ENCODE measurements at regions not wholly inside any gene's neighbourhood (a gene's known extent, or its start where the extent isn't known, plus 50 kb on each side); places are given as distances from the start of the nearest gene placed in this dataset.

GRCh38 chr13:90902255-90902654 lies 445.2 kb upstream of the MIR17HG start:
- intact Hi-C loops (cut with micrococcal nuclease), result no loop called here
- H3K27me3 ChIP-seq (ENCODE audit: low read depth), result no peaks in the 10 kb centered on the region

GRCh38 chr13:90906554-90906953 lies 440.9 kb upstream of the MIR17HG start:
- no peaks in the 10 kb centered on the region for H3K4me1 ChIP-seq
- H3K9me3 ChIP-seq (replicated peaks), result peaks cover 34% of the 10 kb centered on the region
- H3K36me3 ChIP-seq, result no peaks in the 10 kb centered on the region
- H3K27me3 ChIP-seq (ENCODE audit: low read depth), result no peaks in the 10 kb centered on the region
- H3K27ac ChIP-seq (replicated peaks), result no peak overlapping the region
- no peak overlapping the region for H3K4me3 ChIP-seq
- intact Hi-C loops (cut with micrococcal nuclease), result no loop called here
- DNase-seq, result no peak
- TF ChIP-seq, protein P1, sequence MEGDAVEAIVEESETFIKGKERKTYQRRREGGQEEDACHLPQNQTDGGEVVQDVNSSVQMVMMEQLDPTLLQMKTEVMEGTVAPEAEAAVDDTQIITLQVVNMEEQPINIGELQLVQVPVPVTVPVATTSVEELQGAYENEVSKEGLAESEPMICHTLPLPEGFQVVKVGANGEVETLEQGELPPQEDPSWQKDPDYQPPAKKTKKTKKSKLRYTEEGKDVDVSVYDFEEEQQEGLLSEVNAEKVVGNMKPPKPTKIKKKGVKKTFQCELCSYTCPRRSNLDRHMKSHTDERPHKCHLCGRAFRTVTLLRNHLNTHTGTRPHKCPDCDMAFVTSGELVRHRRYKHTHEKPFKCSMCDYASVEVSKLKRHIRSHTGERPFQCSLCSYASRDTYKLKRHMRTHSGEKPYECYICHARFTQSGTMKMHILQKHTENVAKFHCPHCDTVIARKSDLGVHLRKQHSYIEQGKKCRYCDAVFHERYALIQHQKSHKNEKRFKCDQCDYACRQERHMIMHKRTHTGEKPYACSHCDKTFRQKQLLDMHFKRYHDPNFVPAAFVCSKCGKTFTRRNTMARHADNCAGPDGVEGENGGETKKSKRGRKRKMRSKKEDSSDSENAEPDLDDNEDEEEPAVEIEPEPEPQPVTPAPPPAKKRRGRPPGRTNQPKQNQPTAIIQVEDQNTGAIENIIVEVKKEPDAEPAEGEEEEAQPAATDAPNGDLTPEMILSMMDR (IDR thresholded peaks at IDR 0.05; ENCODE audit: borderline replicate concordance), result no peak

More at GRCh38 chr13:90902255-90902654, 445.2 kb upstream of the MIR17HG start:
- H3K36me3 ChIP-seq, result no peaks in the 10 kb centered on the region
- no peaks in the 10 kb centered on the region for H3K4me1 ChIP-seq
- no peak overlapping the region for H3K4me3 ChIP-seq
- TF ChIP-seq, protein P1 (IDR thresholded peaks at IDR 0.05; ENCODE audit: borderline replicate concordance), result no peak
- no peak for DNase-seq
- peaks cover 24% of the 10 kb centered on the region for H3K9me3 ChIP-seq (replicated peaks)
- no peak overlapping the region for H3K27ac ChIP-seq (replicated peaks)

GRCh38 chr13:90908792-90909191 lies 438.7 kb upstream of the MIR17HG start:
- TF ChIP-seq, protein P1 (IDR thresholded peaks at IDR 0.05; ENCODE audit: borderline replicate concordance), result no peak
- intact Hi-C loops (cut with micrococcal nuclease), result no loop called here
- Histone ChIP-seq H3K4me1 (no peaks in the 10 kb centered on the region), H3K27ac (replicated peaks) (no peak overlapping the region), H3K27me3 (ENCODE audit: low read depth) (no peaks in the 10 kb centered on the region), H3K4me3 (no peak overlapping the region), H3K36me3 (no peaks in the 10 kb centered on the region), H3K9me3 (replicated peaks) (peaks cover 34% of the 10 kb centered on the region)
- DNase-seq, result no peak

- DNase-seq, result no peak
- no peak overlapping the region for H3K27ac ChIP-seq (replicated peaks)
- no peaks in the 10 kb centered on the region for H3K27me3 ChIP-seq (ENCODE audit: low read depth)
- intact Hi-C loops (cut with micrococcal nuclease), result no loop called here
- TF ChIP-seq, protein P1 (IDR thresholded peaks at IDR 0.05; ENCODE audit: borderline replicate concordance), result no peak
- H3K4me3 ChIP-seq, result no peak overlapping the region
- no peaks in the 10 kb centered on the region for H3K4me1 ChIP-seq
- peaks cover 31% of the 10 kb centered on the region for H3K9me3 ChIP-seq (replicated peaks)
- no peaks in the 10 kb centered on the region for H3K36me3 ChIP-seq
Measured at GRCh38 chr13:90910018-90910639, 437.4 kb upstream of the MIR17HG start.

GRCh38 chr13:90912247-90912646 lies 435.2 kb upstream of the MIR17HG start:
- H3K27me3 ChIP-seq (ENCODE audit: low read depth), result no peaks in the 10 kb centered on the region
- DNase-seq, result no peak
- intact Hi-C loops (cut with micrococcal nuclease), result no loop called here
- H3K9me3 ChIP-seq (replicated peaks), result peaks cover 10% of the 10 kb centered on the region
- TF ChIP-seq, protein P1 (IDR thresholded peaks at IDR 0.05; ENCODE audit: borderline replicate concordance), result no peak
- H3K36me3 ChIP-seq, result no peaks in the 10 kb centered on the region
- H3K27ac ChIP-seq (replicated peaks), result no peak overlapping the region
- no peak overlapping the region for H3K4me3 ChIP-seq
- H3K4me1 ChIP-seq, result no peaks in the 10 kb centered on the region

Measured in left ventricle myocardium inferior (tissue), 1 donor.